Astrocyte (in vitro differentiated cells and primary cell): ENCODE measurements at regions not wholly inside any gene's neighbourhood (a gene's known extent, or its start where the extent isn't known, plus 50 kb on each side); places are given as distances from the start of the nearest gene placed in this dataset.
A peak's percentile ranks its signal among the peaks of the same experiment; 100 is the strongest.

ENCODE experiments used
- DNase-seq: peaks from one replicate; pipeline ENCODE4 v3.0.0-alpha.2; 2010; ENCODE audit warnings: low read depth
- FAIRE-seq: peaks from 2 replicates; lab custom pipeline; 2011; peaks lifted over from hg19 to GRCh38; lab: Jason Lieb, UNC
- H2AFZ ChIP-seq: 2 replicates; pipeline ENCODE4 v1.6.0; 2012; ENCODE audit warnings: low read depth, low read length, inconsistent platforms
- H3K27ac ChIP-seq: 2 replicates; pipeline ENCODE4 v1.5.1; 2011; ENCODE audit warnings: low read depth, low read length, inconsistent platforms
- H3K27me3 ChIP-seq: 2 replicates; pipeline ENCODE4 v1.6.0; 2011; ENCODE audit warnings: low read length, inconsistent platforms; ENCODE audit not compliant: insufficient read depth
- H3K36me3 ChIP-seq: 2 replicates; pipeline ENCODE4 v1.5.1; 2011; ENCODE audit warnings: low read length, inconsistent platforms; ENCODE audit not compliant: insufficient read depth
- H3K4me1 ChIP-seq: 2 replicates; pipeline ENCODE4 v1.5.1; 2011; ENCODE audit warnings: low read length, inconsistent platforms; ENCODE audit not compliant: insufficient read depth
- H3K4me2 ChIP-seq: 2 replicates; pipeline ENCODE4 v1.6.0; 2012; ENCODE audit warnings: low read length, inconsistent platforms
- H3K4me3 ChIP-seq: 2 replicates; pipeline ENCODE4 v1.5.1; 2011; ENCODE audit warnings: low read depth, mild to moderate bottlenecking, low read length, inconsistent platforms; ENCODE audit not compliant: insufficient read depth
- H3K79me2 ChIP-seq: 2 replicates; pipeline ENCODE4 v1.6.0; 2012; ENCODE audit warnings: mild to moderate bottlenecking, low read length, inconsistent platforms; ENCODE audit not compliant: insufficient read depth
- H3K9ac ChIP-seq: 2 replicates; pipeline ENCODE4 v1.6.0; 2012; ENCODE audit warnings: mild to moderate bottlenecking, low read length, inconsistent platforms
- H3K9me3 ChIP-seq: 2 replicates; pipeline ENCODE4 v1.5.1; 2012; ENCODE audit warnings: low read depth, mild to moderate bottlenecking, low read length, inconsistent platforms; ENCODE audit not compliant: insufficient read depth
- H4K20me1 ChIP-seq: 2 replicates; pipeline ENCODE4 v1.6.0; 2012; ENCODE audit warnings: low read length, inconsistent platforms; ENCODE audit not compliant: insufficient read depth
- H3K27ac Mint-ChIP-seq: one replicate; pipeline ENCODE4 v1.8.0; 2021; ENCODE audit warnings: mild to moderate bottlenecking, mixed read lengths; ENCODE audit not compliant: unreplicated experiment
- H3K27me3 Mint-ChIP-seq: one replicate; pipeline ENCODE4 v1.8.0; 2021; ENCODE audit warnings: low read depth, mixed read lengths; ENCODE audit not compliant: unreplicated experiment
- H3K36me3 Mint-ChIP-seq: one replicate; pipeline ENCODE4 v1.8.0; 2021; ENCODE audit warnings: low read depth, mixed read lengths; ENCODE audit not compliant: unreplicated experiment
- H3K4me1 Mint-ChIP-seq: one replicate; pipeline ENCODE4 v1.8.0; 2021; ENCODE audit warnings: low read depth, mixed read lengths; ENCODE audit not compliant: unreplicated experiment
- H3K4me3 Mint-ChIP-seq: one replicate; pipeline ENCODE4 v1.8.0; 2021; ENCODE audit warnings: mild to moderate bottlenecking, moderate library complexity, mixed read lengths; ENCODE audit not compliant: unreplicated experiment
- H3K9me3 Mint-ChIP-seq: one replicate; pipeline ENCODE4 v1.8.0; 2021; ENCODE audit warnings: mild to moderate bottlenecking, mixed read lengths; ENCODE audit not compliant: unreplicated experiment
- EZH2 ChIP-seq: IDR thresholded peaks from 2 replicates; pipeline ENCODE4 v1.6.1; 2012; ENCODE audit warnings: mild to moderate bottlenecking, low read length, inconsistent platforms; ENCODE audit not compliant: insufficient read depth
- TF ChIP-seq, protein P1 (sequence below): IDR thresholded peaks from 2 replicates; pipeline ENCODE4 v1.5.1; 2011; ENCODE audit warnings: low read depth, mild to moderate bottlenecking, inconsistent platforms, low read length, moderate library complexity; ENCODE audit not compliant: insufficient read depth

DNA sequence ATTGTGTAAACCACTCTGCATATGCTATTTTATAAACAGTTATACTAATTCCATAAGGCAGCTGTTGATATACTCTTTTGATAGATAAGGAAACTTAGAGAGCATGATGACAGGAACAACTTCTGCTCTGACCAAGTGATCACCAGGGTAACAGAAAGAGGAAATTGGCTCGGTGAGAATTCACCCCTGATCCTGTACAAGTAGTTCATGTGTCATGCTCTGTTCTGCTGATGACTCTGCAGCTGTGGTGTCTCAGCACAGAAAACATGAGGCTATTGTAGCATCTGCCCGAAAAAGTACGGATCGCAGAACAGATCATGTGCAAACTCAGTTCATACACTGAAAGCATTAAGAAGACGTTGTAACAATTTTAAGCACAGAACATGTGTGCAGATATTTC, 345.0 kb downstream of the LRIG3 start:
- Histone ChIP-seq H3K79me2 (no peaks in the 10 kb centered on the region), H3K9me3 (no peaks in the 10 kb centered on the region), H3K27ac (no peak overlapping the region), H2AFZ (peak overlapping the region; percentile 6), H3K27me3 (no peaks in the 10 kb centered on the region), H3K4me3 (no peak overlapping the region), H3K4me2 (peak overlapping the region; percentile 5), H3K36me3 (no peaks in the 10 kb centered on the region), H3K9ac (no peak overlapping the region), H4K20me1 (no peaks in the 10 kb centered on the region), H3K4me1 (no peaks in the 10 kb centered on the region)
- H3K4me3 Mint-ChIP-seq = no peak overlapping the region
- peaks cover 8% of the 10 kb centered on the region for H3K4me1 Mint-ChIP-seq
- H3K9me3 Mint-ChIP-seq = no peaks in the 10 kb centered on the region
- TF ChIP-seq EZH2 = no peak
- TF ChIP-seq, protein P1, sequence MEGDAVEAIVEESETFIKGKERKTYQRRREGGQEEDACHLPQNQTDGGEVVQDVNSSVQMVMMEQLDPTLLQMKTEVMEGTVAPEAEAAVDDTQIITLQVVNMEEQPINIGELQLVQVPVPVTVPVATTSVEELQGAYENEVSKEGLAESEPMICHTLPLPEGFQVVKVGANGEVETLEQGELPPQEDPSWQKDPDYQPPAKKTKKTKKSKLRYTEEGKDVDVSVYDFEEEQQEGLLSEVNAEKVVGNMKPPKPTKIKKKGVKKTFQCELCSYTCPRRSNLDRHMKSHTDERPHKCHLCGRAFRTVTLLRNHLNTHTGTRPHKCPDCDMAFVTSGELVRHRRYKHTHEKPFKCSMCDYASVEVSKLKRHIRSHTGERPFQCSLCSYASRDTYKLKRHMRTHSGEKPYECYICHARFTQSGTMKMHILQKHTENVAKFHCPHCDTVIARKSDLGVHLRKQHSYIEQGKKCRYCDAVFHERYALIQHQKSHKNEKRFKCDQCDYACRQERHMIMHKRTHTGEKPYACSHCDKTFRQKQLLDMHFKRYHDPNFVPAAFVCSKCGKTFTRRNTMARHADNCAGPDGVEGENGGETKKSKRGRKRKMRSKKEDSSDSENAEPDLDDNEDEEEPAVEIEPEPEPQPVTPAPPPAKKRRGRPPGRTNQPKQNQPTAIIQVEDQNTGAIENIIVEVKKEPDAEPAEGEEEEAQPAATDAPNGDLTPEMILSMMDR = no peak
- no peaks in the 10 kb centered on the region for H3K36me3 Mint-ChIP-seq
- FAIRE-seq (peak; percentile 50), DNase-seq (peak; percentile 54)
- H3K27ac Mint-ChIP-seq = no peak overlapping the region
- peaks cover 1% of the 10 kb centered on the region for H3K27me3 Mint-ChIP-seq

DNA sequence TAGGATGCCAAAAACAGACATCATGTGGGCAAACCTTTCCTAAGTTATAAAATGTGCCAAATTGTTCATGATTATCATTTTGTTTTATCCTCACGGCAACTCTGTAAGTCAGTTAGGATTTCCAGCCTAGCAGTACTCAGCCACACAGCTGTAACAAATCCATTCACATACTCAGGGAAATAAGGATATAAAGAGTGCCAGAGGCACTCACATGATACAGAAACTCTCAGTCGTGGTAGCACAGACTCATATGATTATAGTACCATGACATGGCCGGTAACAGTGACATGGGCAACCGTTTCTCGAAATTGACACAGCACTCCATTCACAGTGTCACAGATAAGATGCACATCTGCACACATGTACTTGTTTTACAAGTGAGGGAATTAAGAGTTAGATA, 344.2 kb downstream of the LRIG3 start:
- H3K4me1 Mint-ChIP-seq = peaks cover 8% of the 10 kb centered on the region
- no peaks in the 10 kb centered on the region for H3K36me3 ChIP-seq
- H3K4me3 Mint-ChIP-seq = no peak overlapping the region
- H3K27me3 ChIP-seq = no peaks in the 10 kb centered on the region
- H3K9me3 ChIP-seq = no peaks in the 10 kb centered on the region
- no peaks in the 10 kb centered on the region for H3K9me3 Mint-ChIP-seq
- H4K20me1 ChIP-seq = no peaks in the 10 kb centered on the region
- FAIRE-seq = no peak
- no peak overlapping the region for H3K27ac ChIP-seq
- H3K27ac Mint-ChIP-seq = no peak overlapping the region
- DNase-seq = no peak
- peaks cover 1% of the 10 kb centered on the region for H3K27me3 Mint-ChIP-seq
- H3K36me3 Mint-ChIP-seq = no peaks in the 10 kb centered on the region
- H3K4me2 ChIP-seq = no peak overlapping the region
- H2AFZ ChIP-seq = no peak overlapping the region
- no peak for TF ChIP-seq EZH2
- TF ChIP-seq, protein P1 = no peak
- H3K4me1 ChIP-seq = no peaks in the 10 kb centered on the region
- no peak overlapping the region for H3K4me3 ChIP-seq
- H3K9ac ChIP-seq = no peak overlapping the region
- H3K79me2 ChIP-seq = no peaks in the 10 kb centered on the region

DNA sequence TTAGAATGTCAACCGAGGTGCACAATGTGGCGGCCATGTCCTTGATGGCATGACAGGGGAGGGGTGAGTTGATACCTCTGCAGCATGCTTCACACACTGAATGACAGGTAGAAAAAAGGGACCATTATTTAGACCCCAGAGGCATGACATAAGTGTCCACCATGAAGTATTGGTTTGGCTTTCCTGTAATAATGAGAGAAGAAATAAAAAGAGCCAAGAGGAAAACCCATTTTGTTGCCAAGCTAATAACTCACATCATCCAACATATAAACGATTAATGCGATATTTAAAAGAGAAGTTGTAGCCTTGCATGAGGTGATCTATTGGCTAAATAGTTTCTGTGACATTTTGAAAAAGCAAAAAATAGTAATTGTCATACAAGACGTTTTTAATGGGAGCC, 343.4 kb downstream of the LRIG3 start:
- no peak overlapping the region for H3K9ac ChIP-seq
- TF ChIP-seq, protein P1 = no peak
- no peak for TF ChIP-seq EZH2
- Mint-ChIP-seq H3K36me3 (no peaks in the 10 kb centered on the region), H3K9me3 (no peaks in the 10 kb centered on the region), H3K27me3 (peaks cover 1% of the 10 kb centered on the region), H3K4me1 (peaks cover 8% of the 10 kb centered on the region), H3K27ac (no peak overlapping the region), H3K4me3 (no peak overlapping the region)
- no peaks in the 10 kb centered on the region for H3K36me3 ChIP-seq
- H3K27me3 ChIP-seq = no peaks in the 10 kb centered on the region
- no peaks in the 10 kb centered on the region for H3K4me1 ChIP-seq
- no peak for FAIRE-seq
- H4K20me1 ChIP-seq = no peaks in the 10 kb centered on the region
- no peak for DNase-seq
- no peaks in the 10 kb centered on the region for H3K79me2 ChIP-seq
- H3K4me2 ChIP-seq = no peak overlapping the region
- no peak overlapping the region for H3K4me3 ChIP-seq
- no peaks in the 10 kb centered on the region for H3K9me3 ChIP-seq
- no peak overlapping the region for H3K27ac ChIP-seq
- H2AFZ ChIP-seq = no peak overlapping the region
